Brain pericyte (primary cell): ENCODE measurements at regions not wholly inside any gene's neighbourhood (a gene's known extent, or its start where the extent isn't known, plus 50 kb on each side); places are given as distances from the start of the nearest gene placed in this dataset.
"Not testable (repeated sequence)": the region's sequence is repeated elsewhere in the genome, so short reads cannot be mapped to it uniquely, and the experiment has no call there.

ENCODE experiments used
- DNase-seq: peaks from one replicate; pipeline ENCODE4 v3.0.0-alpha.2; 2012; ENCODE audit warnings: low read depth, low spot score

DNA sequence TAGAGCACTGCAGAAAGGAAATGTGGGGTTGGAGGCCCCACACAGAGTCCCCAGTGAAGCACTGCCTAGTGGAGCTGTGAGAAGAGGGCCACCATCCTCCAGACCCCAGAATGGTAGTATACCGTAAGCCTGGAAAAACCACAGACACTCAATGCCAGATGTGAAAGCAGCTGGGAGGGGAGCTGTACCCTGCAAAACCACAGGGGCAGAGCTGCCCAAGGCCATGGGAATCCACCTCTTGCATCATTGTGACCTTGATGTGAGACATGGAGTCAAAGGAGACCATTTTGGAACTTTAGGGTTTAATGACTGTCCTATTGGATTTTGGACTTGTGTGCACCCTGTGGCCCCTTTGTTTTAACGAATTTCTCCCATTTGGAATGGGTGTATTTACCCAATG, 75.3 kb upstream of the SERPINE2 start:
- DNase-seq: no peak

DNA sequence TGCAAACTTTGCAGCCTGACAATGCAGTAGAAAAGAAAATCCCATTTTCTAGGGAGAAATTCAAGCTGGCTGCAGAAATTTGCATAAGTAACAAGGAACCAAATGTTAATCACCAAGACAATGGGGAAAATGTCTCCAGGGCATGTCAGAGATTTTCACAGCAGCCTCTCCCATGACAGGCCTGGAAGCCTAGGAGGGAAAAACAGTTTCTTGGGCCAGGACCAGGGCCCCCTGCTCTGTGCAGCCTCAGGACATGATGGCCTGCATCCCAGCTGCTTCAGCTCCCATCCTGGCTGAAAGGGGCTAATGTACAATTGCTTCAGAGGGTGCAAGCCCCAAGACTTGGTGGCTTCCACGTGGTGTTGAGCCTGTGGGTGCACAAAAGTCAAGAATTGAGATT, 74.8 kb upstream of the SERPINE2 start:
- not testable (repeated sequence) for DNase-seq

DNA sequence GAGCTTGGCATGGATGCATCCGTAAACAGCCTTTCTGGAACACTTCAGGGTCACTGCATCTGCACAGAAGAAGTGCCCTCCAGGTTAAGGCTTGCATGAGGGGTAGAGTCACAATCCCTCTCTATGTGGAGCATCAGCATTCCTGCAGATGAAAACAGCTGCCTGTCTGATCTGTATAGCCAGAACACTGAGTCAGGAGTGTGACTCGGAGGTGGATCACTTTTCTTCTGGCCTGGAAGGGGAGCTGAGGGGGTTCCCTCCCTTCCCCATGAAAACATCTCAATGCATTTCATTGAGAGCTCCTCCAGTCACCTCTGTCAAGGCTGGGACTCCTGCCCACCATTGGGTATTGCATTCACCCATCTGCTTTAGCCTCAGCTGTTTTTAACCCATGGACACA, 72.5 kb upstream of the SERPINE2 start:
- DNase-seq: no peak

DNA sequence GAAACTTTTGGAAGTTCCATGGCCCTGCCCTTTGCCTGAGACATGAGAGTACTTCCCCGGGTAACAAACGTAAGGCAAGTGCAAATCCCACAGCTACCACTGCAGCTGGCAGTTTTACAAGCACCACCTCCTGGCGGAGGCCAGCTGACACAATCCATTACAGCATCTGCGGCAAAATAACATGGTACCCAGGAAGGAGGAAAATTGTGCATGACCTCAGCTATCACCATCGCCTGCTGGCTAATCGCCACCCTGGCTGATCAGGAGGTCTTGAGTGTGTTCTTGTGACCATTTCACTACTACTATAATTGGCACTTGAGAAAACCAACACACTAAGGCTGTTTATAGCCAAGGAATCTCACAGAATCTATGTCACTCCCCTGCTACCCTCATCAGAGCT, 71.7 kb upstream of the SERPINE2 start:
- DNase-seq: no peak

DNA sequence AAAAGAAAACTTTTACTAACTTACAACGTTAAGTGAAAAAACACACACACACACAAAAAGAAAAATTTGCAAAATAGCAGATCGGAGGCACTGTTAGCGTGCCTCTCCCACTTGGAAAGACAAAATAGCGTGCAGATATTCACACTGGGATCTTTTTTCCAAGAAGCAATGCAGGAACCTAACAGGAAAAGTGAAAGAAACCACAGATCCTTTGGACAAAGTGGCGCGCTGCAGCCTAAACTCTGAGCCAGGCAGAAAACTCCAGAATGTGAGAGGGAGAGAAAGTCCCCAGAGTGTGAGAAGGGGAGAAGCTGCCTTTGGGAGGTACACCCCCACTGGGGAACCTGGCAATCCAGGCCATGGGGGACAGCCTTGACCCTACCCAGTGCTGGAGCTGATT, 70.7 kb upstream of the SERPINE2 start:
- DNase-seq: no peak

DNA sequence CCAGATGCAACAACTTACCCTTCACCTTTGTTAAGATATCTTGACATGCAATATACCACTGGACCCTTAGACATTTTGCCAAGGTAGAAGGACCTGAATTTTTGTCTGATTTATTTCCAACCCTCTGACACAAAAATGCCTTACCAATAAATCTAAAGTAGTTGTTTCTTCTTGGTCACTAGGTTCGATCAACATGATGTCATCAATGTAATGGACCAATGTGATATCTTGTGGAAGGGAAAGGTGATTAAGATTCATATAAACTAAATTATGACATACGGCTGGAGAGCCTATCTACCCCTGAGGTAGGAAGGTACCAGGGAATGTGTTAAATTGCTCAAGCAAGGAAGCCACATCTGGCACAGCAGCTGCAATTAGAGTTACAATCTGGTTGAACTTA, 67.7 kb upstream of the SERPINE2 start:
- no peak for DNase-seq

DNA sequence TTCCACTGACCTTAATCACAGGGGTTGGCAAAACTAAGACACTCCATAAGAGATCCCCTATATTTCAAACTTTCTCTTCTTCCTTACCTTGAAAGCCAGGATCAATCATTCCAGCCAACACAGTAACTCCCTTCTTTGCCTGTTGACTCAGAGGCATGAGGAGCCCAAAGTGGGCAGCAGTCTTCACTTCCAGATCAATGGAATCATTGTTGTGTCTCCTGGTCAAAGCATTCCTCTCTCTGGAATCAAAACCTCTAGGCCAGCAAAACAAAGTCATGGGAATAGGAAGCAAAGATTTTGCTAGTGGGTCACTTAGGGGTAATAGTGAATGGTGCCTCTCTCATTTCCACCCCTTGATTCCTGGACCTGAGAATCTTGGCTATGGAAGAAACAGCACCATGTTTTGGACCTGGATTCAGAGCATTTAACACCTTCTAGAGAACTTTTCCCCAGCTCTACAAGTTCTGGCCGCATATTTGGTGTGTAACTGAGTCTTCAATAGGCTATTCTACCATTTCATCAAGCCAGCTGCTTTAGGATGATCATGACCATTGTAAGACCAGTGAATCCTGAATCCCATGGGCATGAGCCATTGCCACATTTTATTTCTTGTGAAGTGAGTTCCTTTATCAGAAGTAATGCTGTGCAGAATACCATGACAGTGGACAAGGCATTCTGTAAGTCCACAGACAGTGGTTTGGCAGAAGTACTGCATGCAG, 65.7 kb upstream of the SERPINE2 start:
- no peak for DNase-seq

DNA sequence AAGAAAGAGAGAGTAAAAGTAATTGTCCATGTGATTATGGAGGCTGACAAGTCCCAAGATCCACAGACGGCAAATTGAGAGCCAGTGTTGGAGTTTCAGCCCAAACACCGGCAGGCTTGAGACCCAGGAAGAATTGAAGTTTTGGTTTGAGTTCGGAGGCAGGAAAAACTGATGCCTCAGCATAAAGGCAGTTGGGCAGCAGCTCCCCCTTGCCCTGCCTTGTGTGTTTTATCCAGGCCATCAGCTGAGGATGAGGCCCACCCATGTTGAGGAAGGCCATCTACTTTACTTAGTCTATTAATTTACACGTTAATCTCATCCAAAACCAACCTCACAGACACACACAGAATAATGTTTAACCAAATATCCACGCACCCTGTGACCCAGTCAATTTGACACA, 64.6 kb upstream of the SERPINE2 start:
- DNase-seq: no peak

DNA sequence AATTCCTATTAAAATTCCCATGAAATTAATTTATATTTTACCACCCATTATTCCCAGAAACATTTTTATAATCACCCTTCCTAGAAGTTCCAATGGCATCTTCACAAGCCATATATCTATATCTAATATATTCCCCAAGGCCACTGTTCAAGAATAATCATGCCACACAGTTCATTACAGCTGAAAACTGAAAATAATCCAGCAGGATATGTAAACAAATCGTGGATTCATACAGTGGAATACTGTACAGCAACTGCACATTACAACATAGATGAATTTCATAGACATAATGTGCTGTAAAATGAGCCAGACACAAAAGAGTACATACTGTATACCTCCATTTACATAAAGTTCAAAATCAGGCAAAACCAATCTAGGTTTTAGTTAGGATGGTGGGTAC, 63.9 kb upstream of the SERPINE2 start:
- no peak for DNase-seq

DNA sequence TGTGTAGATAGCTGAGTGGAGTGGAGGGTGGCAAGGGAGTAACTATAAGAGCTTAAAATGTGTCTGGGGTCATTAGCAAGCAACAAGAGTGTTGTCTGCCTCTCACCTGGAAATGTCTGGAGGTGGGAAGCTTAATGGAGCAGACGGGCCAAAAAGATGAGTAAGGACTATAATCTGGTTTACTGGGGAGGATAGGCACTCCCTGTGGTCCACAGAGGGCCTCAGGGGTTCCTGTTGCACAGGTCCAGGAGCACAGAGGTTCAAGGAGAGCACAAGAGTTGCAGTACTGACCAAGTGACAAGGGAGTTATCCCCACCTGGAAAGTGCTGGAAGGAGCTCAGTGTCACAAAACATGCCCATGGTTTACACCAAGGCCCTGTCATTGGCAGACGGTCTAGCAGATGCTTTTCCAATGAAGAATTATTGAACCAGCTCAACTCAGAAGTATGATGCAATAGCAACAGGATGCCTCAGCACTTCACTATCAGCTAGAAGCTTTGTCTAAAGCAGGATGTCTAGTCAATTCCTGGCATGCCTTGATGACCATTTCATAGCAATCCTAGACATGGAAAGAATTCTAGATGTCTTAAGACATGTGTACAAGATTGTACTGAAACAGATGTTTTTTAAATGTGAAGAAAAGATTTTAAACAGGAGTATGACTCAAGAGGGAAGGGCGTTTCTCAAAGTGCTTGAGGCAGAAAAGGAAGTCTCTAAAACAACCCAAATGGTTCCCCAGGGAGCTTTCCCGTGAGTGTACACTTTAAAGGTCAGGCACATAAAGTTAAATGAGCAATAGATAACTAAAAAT, 62.9 kb upstream of the SERPINE2 start:
- DNase-seq: no peak

DNA sequence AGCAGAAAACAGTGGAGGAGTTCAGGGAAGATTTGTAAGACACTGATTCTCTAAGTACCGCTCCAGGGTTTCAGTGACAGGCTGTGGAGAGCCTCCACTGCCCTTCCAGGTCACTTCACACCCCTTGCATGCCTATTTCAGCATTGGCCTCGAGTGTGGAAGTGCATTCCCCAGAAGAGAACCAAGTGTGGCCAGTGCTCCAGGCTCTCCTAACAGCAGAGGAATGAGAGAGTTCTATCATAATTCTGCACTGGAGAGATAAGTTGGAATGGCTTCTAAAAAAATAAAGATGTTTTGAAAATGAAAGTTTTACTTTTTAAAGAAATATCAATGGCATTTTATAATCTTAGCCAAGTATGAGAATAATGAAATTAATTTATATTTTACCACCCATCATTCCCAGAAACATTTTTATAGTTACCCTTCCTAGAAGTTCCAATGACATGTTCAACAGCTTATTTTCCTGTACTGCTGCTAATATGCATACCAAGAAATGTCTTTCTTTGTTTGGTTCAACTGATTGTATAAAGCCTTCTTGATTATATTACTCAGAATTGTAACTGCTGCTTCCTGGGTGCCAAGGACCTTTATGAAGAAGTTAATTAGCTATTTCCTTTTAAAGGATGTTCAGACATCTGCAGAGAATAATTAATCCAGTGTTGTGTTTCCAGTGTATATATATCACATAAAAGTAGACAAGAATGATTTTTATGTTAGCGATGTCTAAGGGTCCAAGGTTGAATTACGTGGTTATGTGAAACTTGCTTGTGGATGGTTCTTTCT, 61.0 kb upstream of the SERPINE2 start:
- DNase-seq: no peak

DNA sequence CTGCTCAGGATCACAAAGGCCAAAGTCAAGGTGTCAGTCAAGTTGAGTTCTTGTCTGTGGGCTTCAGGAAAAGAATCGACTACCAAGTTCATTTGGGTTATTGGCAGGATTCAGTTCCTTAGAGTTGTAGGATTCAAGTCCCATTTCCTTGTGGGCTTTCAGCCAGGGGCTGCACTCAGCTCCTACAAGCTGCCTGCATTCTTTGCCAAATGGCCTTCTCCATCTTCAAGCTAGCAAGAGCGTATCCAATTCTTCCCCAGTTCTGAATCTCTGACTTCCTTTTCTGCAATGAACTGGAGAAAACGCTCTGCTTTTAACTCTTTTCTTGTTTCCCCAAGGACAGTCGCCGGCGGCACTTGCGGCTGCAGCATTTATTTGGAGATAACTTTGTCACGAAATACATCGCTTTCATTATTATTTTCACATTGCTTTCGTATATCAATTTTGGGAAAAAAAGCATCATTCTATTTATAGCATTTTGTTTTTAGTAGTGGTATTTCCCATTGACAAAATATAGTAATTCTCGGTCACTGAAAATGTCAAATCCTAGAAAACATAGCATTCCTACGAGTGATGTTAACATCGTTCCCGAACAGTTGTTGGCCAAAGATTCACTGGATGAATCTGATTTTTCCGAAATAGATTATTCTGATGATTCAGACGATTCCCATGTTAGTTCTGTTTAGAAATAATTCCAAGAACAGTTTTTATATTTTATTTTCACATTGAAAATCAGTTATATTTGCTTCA, 59.6 kb upstream of the SERPINE2 start:
- no peak for DNase-seq

DNA sequence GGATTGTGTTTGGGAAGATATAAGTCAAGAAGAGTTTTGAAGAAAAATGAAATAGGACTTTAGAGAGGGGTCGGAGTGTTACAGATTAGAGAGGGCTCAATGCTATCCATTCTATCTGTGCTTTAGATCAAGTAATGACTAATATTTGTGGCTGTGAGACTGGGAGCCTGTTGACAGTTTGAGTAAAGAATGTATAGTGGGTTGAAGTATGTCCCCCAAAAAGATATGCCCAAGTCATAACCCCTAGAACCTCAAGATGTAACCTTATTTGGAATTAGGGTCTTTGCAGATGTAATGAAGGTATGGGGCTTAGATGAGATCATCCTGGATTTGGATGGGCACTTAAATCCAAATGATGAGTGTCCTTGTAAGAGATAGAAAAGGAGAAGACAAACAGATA, 55.3 kb upstream of the SERPINE2 start:
- DNase-seq: no peak

DNA sequence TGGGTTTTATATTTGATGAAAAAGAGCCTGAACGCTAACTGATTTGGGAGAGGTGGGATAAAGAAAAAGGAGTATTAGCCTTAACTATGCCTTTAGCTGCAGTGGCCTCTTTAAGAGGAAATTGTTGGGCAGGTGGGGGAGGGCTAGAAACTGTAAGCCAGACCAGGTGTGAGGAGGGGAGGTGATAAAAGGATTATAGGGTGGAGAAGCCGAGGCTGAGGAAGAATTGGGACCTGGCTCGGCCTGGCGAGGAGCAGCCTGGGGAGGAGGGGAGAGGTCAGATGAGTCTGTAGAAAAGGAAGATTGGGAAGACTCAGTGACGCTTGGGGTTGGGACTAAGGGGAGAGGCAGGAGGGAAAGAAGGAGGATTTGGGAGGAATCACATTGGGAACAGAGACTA, 52.6 kb upstream of the SERPINE2 start:
- not testable (repeated sequence) for DNase-seq

DNA sequence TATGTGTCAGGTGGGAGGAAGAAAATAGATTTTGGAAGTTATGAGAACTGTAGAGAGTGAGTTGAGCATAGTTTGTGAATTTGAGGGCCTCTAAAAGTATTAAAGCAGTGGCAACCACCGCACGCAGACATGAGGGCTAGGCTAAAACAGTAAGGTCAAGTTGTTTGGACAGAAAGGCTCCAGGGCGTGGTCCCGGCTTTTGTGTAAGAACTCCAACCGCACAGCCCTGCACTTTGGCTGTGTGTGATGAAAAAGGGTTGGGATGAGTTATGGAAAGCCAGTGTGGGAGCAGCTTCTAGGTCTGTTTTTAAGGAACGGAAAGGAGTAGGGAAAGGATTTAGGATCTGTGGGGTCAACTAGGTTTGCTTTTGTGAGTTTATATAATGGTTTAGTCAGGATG, 50.5 kb upstream of the SERPINE2 start:
- DNase-seq: not testable (repeated sequence)
